HL-60 (cell line): ENCODE measurements at regions not wholly inside any gene's neighbourhood (a gene's known extent, or its start where the extent isn't known, plus 50 kb on each side); places are given as distances from the start of the nearest gene placed in this dataset.
"Not testable (repeated sequence)": the region's sequence is repeated elsewhere in the genome, so short reads cannot be mapped to it uniquely, and the experiment has no call there.

Source experiments
- DNase-seq, 2 experiments: peaks; one replicate each; pipeline ENCODE4 v3.0.0-alpha.2; 2010 to 2020; ENCODE audit warnings: low read depth in 1 of 2, low spot score in 1 of 2
- H3K27ac ChIP-seq: fragments of 250-450 bp; sonication (Bioruptor Pico); replicated peaks from 2 replicates; pipeline ENCODE4 v1.5.1; 2020; ENCODE audit warnings: mild to moderate bottlenecking, moderate library complexity
- H3K27me3 ChIP-seq: fragments of 250-450 bp; sonication (Bioruptor Pico); 2 replicates; pipeline ENCODE4 v1.5.1; 2021; ENCODE audit warnings: mild to moderate bottlenecking, moderate library complexity; ENCODE audit not compliant: insufficient read depth, poor library complexity, severe bottlenecking
- H3K4me3 ChIP-seq: replicated peaks from 2 replicates; pipeline ENCODE4 v1.5.1; 2011; ENCODE audit warnings: mild to moderate bottlenecking, control low read depth, low read length; ENCODE audit not compliant: insufficient read depth
- GABPA ChIP-seq: IDR thresholded peaks from 2 replicates; pipeline ENCODE4 v1.6.1; 2012; ENCODE audit warnings: low read depth
- POLR2AphosphoS5 ChIP-seq: IDR thresholded peaks from 2 replicates; pipeline ENCODE4 v1.6.1; 2012; ENCODE audit warnings: low read depth
- SPI1 ChIP-seq: IDR thresholded peaks from 2 replicates; pipeline ENCODE4 v1.6.1; 2012; ENCODE audit warnings: low read depth, mild to moderate bottlenecking, borderline replicate concordance
- TF ChIP-seq, protein P1 (sequence below): IDR thresholded peaks from one replicate; pipeline ENCODE4 v1.5.1; 2011; ENCODE audit warnings: low read length, control low read depth, inconsistent platforms; ENCODE audit not compliant: insufficient read depth
- TF ChIP-seq, protein P2 (sequence below): IDR thresholded peaks from 2 replicates; pipeline ENCODE4 v1.6.1; 2012; ENCODE audit warnings: low read depth; ENCODE audit not compliant: insufficient replicate concordance

DNA sequence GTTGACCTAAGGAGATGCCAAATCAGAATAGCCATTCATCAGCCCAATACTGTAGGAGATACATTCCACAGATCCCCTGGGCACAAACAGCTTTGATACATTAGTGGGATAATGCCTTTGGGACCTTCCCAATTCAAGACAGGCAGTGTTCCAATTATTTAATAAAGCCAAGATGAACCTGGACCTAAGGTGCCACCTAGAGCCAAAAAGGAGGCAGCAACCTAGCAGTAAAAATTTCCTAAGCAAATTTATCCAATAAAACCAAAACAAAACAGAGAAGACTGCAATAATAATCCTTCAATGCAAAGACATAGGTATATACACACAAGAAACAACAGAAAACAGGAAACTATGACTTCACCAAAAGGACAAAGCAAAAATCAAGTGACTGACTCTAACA lies 253.0 kb downstream of the HINT1 start:
- Histone ChIP-seq H3K27ac (no peak overlapping the region), H3K4me3 (no peak overlapping the region), H3K27me3 (no peaks in the 10 kb centered on the region)
- TF ChIP-seq, protein P1, sequence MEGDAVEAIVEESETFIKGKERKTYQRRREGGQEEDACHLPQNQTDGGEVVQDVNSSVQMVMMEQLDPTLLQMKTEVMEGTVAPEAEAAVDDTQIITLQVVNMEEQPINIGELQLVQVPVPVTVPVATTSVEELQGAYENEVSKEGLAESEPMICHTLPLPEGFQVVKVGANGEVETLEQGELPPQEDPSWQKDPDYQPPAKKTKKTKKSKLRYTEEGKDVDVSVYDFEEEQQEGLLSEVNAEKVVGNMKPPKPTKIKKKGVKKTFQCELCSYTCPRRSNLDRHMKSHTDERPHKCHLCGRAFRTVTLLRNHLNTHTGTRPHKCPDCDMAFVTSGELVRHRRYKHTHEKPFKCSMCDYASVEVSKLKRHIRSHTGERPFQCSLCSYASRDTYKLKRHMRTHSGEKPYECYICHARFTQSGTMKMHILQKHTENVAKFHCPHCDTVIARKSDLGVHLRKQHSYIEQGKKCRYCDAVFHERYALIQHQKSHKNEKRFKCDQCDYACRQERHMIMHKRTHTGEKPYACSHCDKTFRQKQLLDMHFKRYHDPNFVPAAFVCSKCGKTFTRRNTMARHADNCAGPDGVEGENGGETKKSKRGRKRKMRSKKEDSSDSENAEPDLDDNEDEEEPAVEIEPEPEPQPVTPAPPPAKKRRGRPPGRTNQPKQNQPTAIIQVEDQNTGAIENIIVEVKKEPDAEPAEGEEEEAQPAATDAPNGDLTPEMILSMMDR, result no peak
- TF ChIP-seq, protein P2, sequence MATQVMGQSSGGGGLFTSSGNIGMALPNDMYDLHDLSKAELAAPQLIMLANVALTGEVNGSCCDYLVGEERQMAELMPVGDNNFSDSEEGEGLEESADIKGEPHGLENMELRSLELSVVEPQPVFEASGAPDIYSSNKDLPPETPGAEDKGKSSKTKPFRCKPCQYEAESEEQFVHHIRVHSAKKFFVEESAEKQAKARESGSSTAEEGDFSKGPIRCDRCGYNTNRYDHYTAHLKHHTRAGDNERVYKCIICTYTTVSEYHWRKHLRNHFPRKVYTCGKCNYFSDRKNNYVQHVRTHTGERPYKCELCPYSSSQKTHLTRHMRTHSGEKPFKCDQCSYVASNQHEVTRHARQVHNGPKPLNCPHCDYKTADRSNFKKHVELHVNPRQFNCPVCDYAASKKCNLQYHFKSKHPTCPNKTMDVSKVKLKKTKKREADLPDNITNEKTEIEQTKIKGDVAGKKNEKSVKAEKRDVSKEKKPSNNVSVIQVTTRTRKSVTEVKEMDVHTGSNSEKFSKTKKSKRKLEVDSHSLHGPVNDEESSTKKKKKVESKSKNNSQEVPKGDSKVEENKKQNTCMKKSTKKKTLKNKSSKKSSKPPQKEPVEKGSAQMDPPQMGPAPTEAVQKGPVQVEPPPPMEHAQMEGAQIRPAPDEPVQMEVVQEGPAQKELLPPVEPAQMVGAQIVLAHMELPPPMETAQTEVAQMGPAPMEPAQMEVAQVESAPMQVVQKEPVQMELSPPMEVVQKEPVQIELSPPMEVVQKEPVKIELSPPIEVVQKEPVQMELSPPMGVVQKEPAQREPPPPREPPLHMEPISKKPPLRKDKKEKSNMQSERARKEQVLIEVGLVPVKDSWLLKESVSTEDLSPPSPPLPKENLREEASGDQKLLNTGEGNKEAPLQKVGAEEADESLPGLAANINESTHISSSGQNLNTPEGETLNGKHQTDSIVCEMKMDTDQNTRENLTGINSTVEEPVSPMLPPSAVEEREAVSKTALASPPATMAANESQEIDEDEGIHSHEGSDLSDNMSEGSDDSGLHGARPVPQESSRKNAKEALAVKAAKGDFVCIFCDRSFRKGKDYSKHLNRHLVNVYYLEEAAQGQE, result no peak
- DNase-seq, result no peak

DNA sequence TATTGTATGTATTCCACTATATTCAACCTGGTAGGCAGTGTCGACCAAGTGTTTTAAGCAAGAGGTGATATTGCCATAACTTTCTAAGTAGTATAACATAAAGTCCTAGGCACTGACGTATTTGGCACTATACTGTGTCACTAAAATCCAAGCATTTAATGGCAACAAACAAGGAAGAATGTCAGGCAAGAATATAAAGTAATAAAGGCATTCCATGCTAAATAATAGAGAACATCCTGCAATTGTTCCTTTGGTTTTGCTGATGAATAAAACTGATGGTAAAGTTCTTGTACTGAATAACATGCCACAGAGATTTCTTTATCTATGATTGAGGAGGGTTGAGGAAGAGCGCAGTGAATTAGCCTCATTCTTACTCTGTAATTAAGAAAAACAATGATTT lies 256.9 kb downstream of the HINT1 start:
- Histone ChIP-seq H3K27ac (no peak overlapping the region), H3K27me3 (no peaks in the 10 kb centered on the region), H3K4me3 (no peak overlapping the region)
- no peak for DNase-seq
- no peak for TF ChIP-seq POLR2AphosphoS5
- no peak for TF ChIP-seq GABPA
- TF ChIP-seq, protein P2, result no peak
- TF ChIP-seq, protein P1, result no peak
- no peak for TF ChIP-seq SPI1

DNA sequence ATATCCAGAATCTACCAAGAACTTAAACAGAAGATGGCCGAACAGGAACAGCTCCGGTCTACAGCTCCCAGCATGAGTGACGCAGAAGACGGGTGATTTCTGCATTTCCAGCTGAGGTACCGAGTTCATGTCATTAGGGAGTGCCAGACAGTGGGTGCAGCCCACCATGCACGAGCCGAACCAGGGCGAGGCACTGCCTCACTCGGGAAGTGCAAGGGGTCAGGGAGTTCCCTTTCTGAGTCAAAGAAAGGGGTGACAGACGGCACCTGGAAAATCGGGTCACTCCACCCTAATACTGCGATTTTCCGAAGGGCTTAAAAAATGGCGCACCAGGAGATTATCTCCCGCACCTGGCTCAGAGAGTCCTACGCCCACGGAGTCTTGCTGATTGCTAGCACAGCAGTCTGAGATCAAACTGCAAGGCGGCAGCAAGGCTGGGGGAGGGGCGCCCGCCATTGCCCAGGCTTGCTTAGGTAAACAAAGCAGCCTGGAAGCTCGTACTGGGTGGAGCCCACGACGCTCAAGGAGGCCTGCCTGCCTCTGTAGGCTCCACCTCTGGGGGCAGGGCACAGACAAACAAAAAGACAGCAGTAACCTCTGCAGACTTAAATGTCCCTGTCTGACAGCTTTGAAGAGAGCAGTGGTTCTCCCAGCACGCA lies 267.4 kb downstream of the HINT1 start:
- not testable (repeated sequence) for DNase-seq, H3K4me3 ChIP-seq, H3K27ac ChIP-seq, H3K27me3 ChIP-seq

DNA sequence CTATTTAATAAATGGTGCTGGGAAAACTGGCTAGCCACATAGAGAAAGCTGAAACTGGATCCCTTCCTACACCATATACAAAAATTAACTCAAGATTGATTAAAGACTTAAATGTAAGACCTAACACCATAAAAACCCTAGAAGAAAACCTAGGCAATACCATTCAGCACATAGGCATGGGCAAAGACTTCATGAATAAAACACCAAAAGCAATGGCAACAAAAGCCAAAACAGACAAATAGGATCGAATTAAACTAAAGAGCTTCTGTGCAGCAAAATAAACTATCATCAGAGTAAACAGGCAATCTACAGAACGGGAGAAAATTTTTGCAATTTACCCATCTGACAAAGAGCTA lies 267.9 kb downstream of the HINT1 start:
- not testable (repeated sequence) for H3K27ac ChIP-seq, H3K4me3 ChIP-seq, H3K27me3 ChIP-seq, DNase-seq

DNA sequence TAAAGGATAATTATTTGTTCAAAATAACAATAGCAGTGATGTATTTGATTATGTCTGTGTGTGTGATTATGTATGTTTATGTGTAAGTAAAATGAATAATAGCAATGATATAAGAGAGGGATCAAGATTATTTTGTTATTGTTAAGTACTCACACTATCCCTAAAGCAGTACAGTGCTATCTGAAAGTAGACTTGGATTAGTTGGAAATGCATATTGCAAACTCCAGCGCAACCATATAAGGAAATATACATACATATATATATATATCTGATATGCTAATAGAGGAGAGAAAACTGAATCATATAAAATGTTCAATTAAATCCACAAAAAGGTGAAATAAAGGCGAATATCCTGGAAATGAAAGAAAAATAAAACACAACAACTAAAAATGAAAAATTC lies 268.4 kb downstream of the HINT1 start:
- Histone ChIP-seq H3K27ac (no peak overlapping the region), H3K27me3 (no peaks in the 10 kb centered on the region), H3K4me3 (no peak overlapping the region)
- no peak for TF ChIP-seq POLR2AphosphoS5
- TF ChIP-seq, protein P1, result no peak
- TF ChIP-seq SPI1, result no peak
- TF ChIP-seq, protein P2, result no peak
- no peak for TF ChIP-seq GABPA
- no peak for DNase-seq
